ENCODE measurements at regions not wholly inside any gene's neighbourhood (a gene's known extent, or its start where the extent isn't known, plus 50 kb on each side); places are given as distances from the start of the nearest gene placed in this dataset.
"Not testable (repeated sequence)": the region's sequence is repeated elsewhere in the genome, so short reads cannot be mapped to it uniquely, and the experiment has no call there.

- DNase-seq (ENCODE audit: low read depth): no peak
Measured at GRCh38 chr4:19227701-19228100, 1024.0 kb upstream of the SLIT2 start.

GRCh38 chr4:19224820-19225219, 1026.9 kb upstream of the SLIT2 start:
- DNase-seq (ENCODE audit: low read depth): no peak

DNA sequence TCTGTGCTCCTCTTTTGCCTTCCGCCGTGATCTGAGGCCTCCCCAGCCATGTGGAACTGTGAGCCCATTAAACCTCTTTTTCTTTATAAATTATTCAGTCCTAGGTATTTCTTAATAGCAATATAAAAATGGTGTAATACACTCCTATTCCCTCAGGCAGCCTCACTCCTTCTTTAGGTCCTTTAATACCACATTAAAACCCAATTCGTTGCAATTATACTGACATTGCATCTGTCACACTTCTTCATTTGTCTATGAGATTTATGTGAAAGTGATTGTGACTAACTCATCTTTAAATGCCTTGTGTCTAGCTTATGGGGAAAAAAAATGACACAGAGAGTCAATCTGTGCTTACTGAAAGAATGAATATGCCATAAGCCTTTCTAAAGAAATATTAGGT, 1035.2 kb upstream of the SLIT2 start:
- no peak for DNase-seq (ENCODE audit: low read depth)

GRCh38 chr4:19214591-19215186, 1037.0 kb upstream of the SLIT2 start:
- no peak for DNase-seq (ENCODE audit: low read depth)

- no peak for DNase-seq (ENCODE audit: low read depth)
Measured at GRCh38 chr4:19213388-19213787, 1038.3 kb upstream of the SLIT2 start.

- no peak for DNase-seq (ENCODE audit: low read depth)
Measured at GRCh38 chr4:19205853-19206252, 1045.9 kb upstream of the SLIT2 start.

- not testable (repeated sequence) for DNase-seq (ENCODE audit: low read depth)
Measured at GRCh38 chr4:19197838-19198237, 1053.9 kb upstream of the SLIT2 start.

- DNase-seq (ENCODE audit: low read depth): no peak
Measured at GRCh38 chr4:19195696-19196095, 1056.0 kb upstream of the SLIT2 start.

- DNase-seq (ENCODE audit: low read depth): no peak
Measured at GRCh38 chr4:19194672-19195071, 1057.0 kb upstream of the SLIT2 start.

GRCh38 chr4:19193274-19193981, 1058.3 kb upstream of the SLIT2 start:
- DNase-seq (ENCODE audit: low read depth): no peak

GRCh38 chr4:19191979-19192650, 1059.6 kb upstream of the SLIT2 start:
- no peak for DNase-seq (ENCODE audit: low read depth)

DNA sequence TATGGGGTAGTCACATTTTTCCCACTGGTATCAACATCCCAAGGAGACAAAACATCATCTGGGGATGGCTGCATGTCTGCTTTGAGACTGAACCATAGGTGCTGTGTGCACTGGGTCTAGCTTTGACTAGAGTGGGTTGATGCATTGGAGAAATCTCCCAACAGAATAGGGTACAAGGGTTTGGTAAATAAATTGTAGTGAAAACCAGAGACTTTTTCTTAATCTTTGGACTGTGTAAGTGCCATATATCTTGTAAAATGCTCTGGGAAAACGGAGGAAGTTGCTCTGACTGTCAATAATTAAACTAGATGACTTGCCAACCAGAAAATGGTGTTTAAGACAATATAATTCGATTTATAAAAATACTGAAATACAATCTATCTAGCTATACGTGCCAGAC, 1064.0 kb upstream of the SLIT2 start:
- no peak for DNase-seq (ENCODE audit: low read depth)

GRCh38 chr4:19187096-19187495, 1064.6 kb upstream of the SLIT2 start:
- DNase-seq (ENCODE audit: low read depth): no peak

DNA sequence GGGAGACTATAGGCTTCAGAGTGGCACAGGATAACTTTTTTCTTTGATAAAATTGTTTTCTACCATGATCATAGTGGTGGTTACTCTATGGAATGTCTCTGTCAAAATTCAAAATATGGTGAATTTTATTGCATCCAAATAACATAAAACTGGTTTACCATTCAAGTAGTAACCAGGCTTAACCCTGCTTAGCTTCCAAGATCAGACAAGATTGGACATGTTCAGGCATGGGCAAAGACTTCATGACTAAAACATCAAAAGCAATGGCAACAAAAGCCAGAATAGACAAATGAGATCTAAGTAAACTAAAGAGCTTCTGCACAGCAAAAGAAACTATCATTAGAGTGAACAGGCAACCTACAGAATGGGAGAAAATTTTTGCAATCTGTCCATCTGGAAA, 1070.1 kb upstream of the SLIT2 start:
- not testable (repeated sequence) for DNase-seq (ENCODE audit: low read depth)

GRCh38 chr4:19178835-19179234, 1072.9 kb upstream of the SLIT2 start:
- DNase-seq (ENCODE audit: low read depth): no peak

- DNase-seq (ENCODE audit: low read depth): no peak
Measured at GRCh38 chr4:19177616-19178015, 1074.1 kb upstream of the SLIT2 start.

- DNase-seq (ENCODE audit: low read depth): no peak
Measured at GRCh38 chr4:19171832-19172231, 1079.9 kb upstream of the SLIT2 start.

DNA sequence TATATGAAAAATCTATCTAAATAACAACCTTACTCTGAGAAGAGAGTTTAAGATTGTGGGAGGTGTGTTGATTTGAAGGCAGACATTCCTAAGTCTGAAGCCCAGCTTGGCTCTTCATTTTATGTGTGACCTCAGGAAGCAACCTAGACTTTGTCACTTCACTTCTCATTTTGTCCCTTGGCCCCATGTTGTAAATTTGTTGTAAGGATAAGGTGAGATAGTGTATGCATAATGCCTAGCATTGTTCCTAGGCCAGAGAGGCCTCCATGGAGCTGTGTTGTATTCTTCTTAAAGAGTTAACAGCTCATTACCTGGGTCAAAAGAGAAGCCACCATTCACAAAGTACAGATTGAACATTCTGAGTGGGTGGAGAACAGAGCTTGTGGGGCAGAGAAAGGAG, 1084.4 kb upstream of the SLIT2 start:
- no peak for DNase-seq (ENCODE audit: low read depth)

- no peak for DNase-seq (ENCODE audit: low read depth)
Measured at GRCh38 chr4:19164334-19164733, 1087.4 kb upstream of the SLIT2 start.

DNA sequence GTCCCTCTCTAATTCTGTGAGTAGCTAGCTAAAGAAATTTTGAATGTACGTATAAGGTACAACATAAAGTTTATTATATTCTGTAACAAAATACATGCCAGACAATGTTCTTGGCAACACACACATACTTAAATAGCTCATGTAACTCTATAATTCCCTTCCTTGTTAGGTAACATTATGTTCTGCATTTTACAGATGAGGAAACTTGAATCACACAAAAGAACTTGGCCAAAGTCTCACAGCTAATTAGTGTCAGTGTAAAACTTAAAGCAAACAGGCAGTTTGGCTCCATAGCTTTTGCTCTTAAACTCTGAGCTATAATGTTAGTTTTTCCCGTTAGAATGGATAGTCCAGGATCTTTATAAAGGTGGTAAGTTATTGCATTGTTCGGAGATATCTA, 1091.8 kb upstream of the SLIT2 start:
- DNase-seq (ENCODE audit: low read depth): no peak

DNA sequence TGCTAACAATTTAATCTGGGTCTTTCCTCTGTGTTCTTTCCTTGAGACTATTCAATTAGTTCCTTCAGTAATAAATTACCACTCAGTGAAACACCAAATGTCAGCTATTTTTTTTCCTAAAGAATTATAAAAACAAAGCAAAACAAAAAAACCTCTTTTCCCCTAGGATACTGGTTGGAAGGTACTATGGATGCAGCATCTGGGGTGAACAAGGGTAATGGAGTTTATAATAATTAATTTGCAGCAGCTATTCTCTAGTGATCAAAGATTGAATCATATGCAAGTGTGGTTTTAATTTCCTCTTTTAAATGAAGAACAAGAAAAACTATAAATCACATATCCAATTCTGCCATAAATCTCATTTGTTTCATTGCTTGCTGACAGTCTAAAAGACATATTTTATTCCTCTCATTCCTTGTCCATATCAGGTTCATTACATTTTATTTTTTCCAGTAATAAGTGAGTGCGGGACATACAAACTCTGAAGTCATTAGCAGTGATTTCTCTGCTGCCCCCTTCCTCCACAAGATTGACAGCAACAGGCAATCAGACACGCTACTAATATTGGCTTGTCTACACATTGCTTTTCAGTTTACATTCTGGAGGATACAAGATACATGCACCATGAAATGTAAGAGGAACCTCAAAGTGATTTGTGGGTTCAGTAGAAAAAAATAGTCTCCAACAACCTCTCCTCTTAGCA, 1093.4 kb upstream of the SLIT2 start:
- DNase-seq (ENCODE audit: low read depth): no peak

DNA sequence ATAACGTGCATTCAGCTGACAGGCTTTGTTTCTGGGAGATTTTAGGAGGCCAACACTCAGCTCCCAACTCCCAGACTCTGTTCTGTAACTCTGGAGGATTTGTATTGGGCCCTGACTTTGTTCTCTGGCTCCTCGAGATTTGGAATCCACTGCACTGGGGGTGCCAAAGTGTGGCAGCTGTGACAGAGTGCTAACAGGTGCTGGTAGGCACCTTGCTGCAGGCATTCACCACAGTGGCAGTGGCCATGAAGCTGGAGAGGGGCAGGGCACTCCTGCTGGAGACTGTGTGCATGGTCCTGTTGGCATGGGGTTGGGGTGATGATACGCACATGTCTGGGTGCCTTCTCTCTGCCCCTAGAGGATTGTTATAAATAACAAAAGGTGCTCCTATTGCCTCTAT, 1094.9 kb upstream of the SLIT2 start:
- no peak for DNase-seq (ENCODE audit: low read depth)

GRCh38 chr4:19155568-19155967, 1096.1 kb upstream of the SLIT2 start:
- no peak for DNase-seq (ENCODE audit: low read depth)
